Aorta (tissue), 5 donors: ENCODE measurements at regions not wholly inside any gene's neighbourhood (a gene's known extent, or its start where the extent isn't known, plus 50 kb on each side); places are given as distances from the start of the nearest gene placed in this dataset.

Experiments
- ATAC-seq: fragments of 200-7000 bp; cut with Tn5 transposase; one replicate; pipeline ENCODE4 v1.9.1; 2022; ENCODE audit warnings: moderate library complexity; ENCODE audit not compliant: low FRiP score
- DNase-seq, 2 donors: peaks; one replicate each; pipeline ENCODE4 v3.0.0-alpha.2; 2020
- H3K27ac ChIP-seq, 2 donors: one replicate each; pipeline ENCODE4 v1.5.1; 2013; ENCODE audit warnings: low read length in 2 of 2, mild to moderate bottlenecking in 2 of 2, moderate library complexity in 2 of 2, control low read depth in 1 of 2, inconsistent platforms in 1 of 2, low read depth in 1 of 2
- H3K27me3 ChIP-seq, 2 donors: one replicate each; pipeline ENCODE4 v1.6.1; 2013; ENCODE audit warnings: control low read depth in 1 of 2, low read length in 1 of 2, mild to moderate bottlenecking in 1 of 2, moderate library complexity in 1 of 2; ENCODE audit not compliant: insufficient read depth in 2 of 2, control insufficient read depth in 1 of 2
- H3K36me3 ChIP-seq, 2 donors: one replicate each; pipeline ENCODE4 v1.6.1; 2013; ENCODE audit warnings: control low read depth in 1 of 2, low read length in 1 of 2, mild to moderate bottlenecking in 1 of 2; ENCODE audit not compliant: insufficient read depth in 2 of 2, control insufficient read depth in 1 of 2
- H3K4me1 ChIP-seq, 2 donors: one replicate each; pipeline ENCODE4 v1.6.1; 2013; ENCODE audit warnings: low read length in 2 of 2, control low read depth in 1 of 2, mild to moderate bottlenecking in 1 of 2, moderate library complexity in 1 of 2; ENCODE audit not compliant: insufficient read depth in 2 of 2, control insufficient read depth in 1 of 2
- H3K4me3 ChIP-seq, 2 donors: one replicate each; pipeline ENCODE4 v1.5.1; 2013; ENCODE audit warnings: low read length in 2 of 2, control low read depth in 1 of 2, mild to moderate bottlenecking in 1 of 2
- H3K9me3 ChIP-seq: one replicate; pipeline ENCODE4 v1.6.1; 2013; ENCODE audit warnings: mild to moderate bottlenecking, low read length; ENCODE audit not compliant: control insufficient read depth
- WGBS, 2 donors: extraction: QIAGEN DNeasy Blood & Tissue Kit; methylation state at CpG; one replicate each; pipeline ENCODE4 v1.1.7; 2013; 5-methylcytosine and 5-hydroxymethylcytosine counted together
- intact Hi-C, 2 donors: fragments of 100-400 bp; cut with DNase I; formaldehyde crosslinking; loops; one replicate each; pipeline versions ENCODE4 v1.14.2 to v1.15.0; 2022
- donor health status: healthy with polysubstance abuse.
- donor health status: Bipolar disorder and iron deficiency.
- donor health status: DM: no; HTN: no; CAD: no.
- donor health status: DM: no; HTN: no; CAD: no.
- donor health status: DM: yes; HTN: yes; CAD: no.

- peaks cover 0 to 2% of the 10 kb centered on the region in 2 donors for H3K27me3 ChIP-seq
- H3K27ac ChIP-seq: no peak overlapping the region
- H3K4me1 ChIP-seq: no peaks in the 10 kb centered on the region
- no peaks in the 10 kb centered on the region for H3K36me3 ChIP-seq
- intact Hi-C loops: no loop called here
- DNase-seq (no peak), ATAC-seq (no peak)
- WGBS, 2 donors: 81 to 87% methylated on average over 9 of the region's 9 CpGs
- peaks cover 6% of the 10 kb centered on the region for H3K9me3 ChIP-seq
- H3K4me3 ChIP-seq: no peak overlapping the region
These were observed 83.1 kb upstream of the CPLX2 start for GRCh38 chr5:175788155-175788787.

- H3K9me3 ChIP-seq: peaks cover 1% of the 10 kb centered on the region
- no peaks in the 10 kb centered on the region for H3K27me3 ChIP-seq
- no peaks in the 10 kb centered on the region for H3K36me3 ChIP-seq
- no peak overlapping the region for H3K27ac ChIP-seq
- no peaks in the 10 kb centered on the region for H3K4me1 ChIP-seq
- DNase-seq (no peak), ATAC-seq (no peak)
- H3K4me3 ChIP-seq: no peak overlapping the region
- intact Hi-C loops: no loop called here
These were observed 81.7 kb upstream of the CPLX2 start for GRCh38 chr5:175789670-175790069.

- intact Hi-C loops: no loop called here
These were observed 80.6 kb upstream of the CPLX2 start for GRCh38 chr5:175790796-175791195.

GRCh38 chr5:175795959-175796358 lies 75.4 kb upstream of the CPLX2 start:
- H3K4me3 ChIP-seq: no peak overlapping the region
- 57 to 58% methylated on average over 3 of the region's 3 CpGs for WGBS, 2 donors
- H3K4me1 ChIP-seq: no peaks in the 10 kb centered on the region
- DNase-seq: no peak
- H3K27ac ChIP-seq: no peak overlapping the region
- H3K9me3 ChIP-seq: peaks cover 1% of the 10 kb centered on the region
- intact Hi-C loops: loop anchor here in 1 of 2 donors (5.0 kb wide), 1 partner anchor 76 kb away; the partner anchor contains the start of gene CPLX2
- H3K27me3 ChIP-seq: no peaks in the 10 kb centered on the region
- H3K36me3 ChIP-seq: no peaks in the 10 kb centered on the region
- no peak for ATAC-seq

More at GRCh38 chr5:175790796-175791195, 80.6 kb upstream of the CPLX2 start:
- 49 to 53% methylated on average over 4 of the region's 4 CpGs for WGBS, 2 donors
- no peak overlapping the region for H3K27ac ChIP-seq
- H3K9me3 ChIP-seq: peaks cover 1% of the 10 kb centered on the region
- no peaks in the 10 kb centered on the region for H3K36me3 ChIP-seq
- no peaks in the 10 kb centered on the region for H3K4me1 ChIP-seq
- H3K27me3 ChIP-seq: no peaks in the 10 kb centered on the region
- H3K4me3 ChIP-seq: no peak overlapping the region
- DNase-seq (no peak), ATAC-seq (no peak)

- Histone ChIP-seq H3K4me1 (no peaks in the 10 kb centered on the region), H3K27me3 (no peaks in the 10 kb centered on the region), H3K36me3 (no peaks in the 10 kb centered on the region), H3K9me3 (peaks cover under 1% of the 10 kb centered on the region), H3K4me3 (no peak overlapping the region), H3K27ac (no peak overlapping the region)
- ATAC-seq: peak; percentile 92
- WGBS, 2 donors: 1 to 2% methylated on average over 96 to 108 of the region's 108 CpGs
- DNase-seq: peak; percentile 86 to 94
- intact Hi-C loops: loop anchor here in 1 of 2 donors (5.0 kb wide), 1 partner anchor 75 kb away; the partner anchor contains the start of gene CPLX2
These were observed 74.6 kb upstream of the CPLX2 start for GRCh38 chr5:175796536-175797499.

GRCh38 chr5:175797521-175798038 lies 73.8 kb upstream of the CPLX2 start:
- intact Hi-C loops: loop anchor here in 1 of 2 donors (5.0 kb wide), 1 partner anchor 75 kb away; the partner anchor contains the start of gene CPLX2
- 0 to 1% methylated on average over 26 to 27 of the region's 27 CpGs for WGBS, 2 donors
- Histone ChIP-seq H3K27me3 (no peaks in the 10 kb centered on the region), H3K36me3 (no peaks in the 10 kb centered on the region), H3K4me3 (no peak overlapping the region), H3K9me3 (no peaks in the 10 kb centered on the region), H3K4me1 (no peaks in the 10 kb centered on the region), H3K27ac (no peak overlapping the region)
- DNase-seq (no peak), ATAC-seq (no peak)

GRCh38 chr5:175798626-175799025 lies 72.8 kb upstream of the CPLX2 start:
- Histone ChIP-seq H3K27me3 (no peaks in the 10 kb centered on the region), H3K9me3 (no peaks in the 10 kb centered on the region), H3K36me3 (no peaks in the 10 kb centered on the region), H3K4me3 (no peak overlapping the region), H3K27ac (no peak overlapping the region), H3K4me1 (no peaks in the 10 kb centered on the region)
- WGBS, 2 donors: 91 to 94% methylated on average over 2 of the region's 2 CpGs
- intact Hi-C loops: loop anchor here in 1 of 2 donors (5.0 kb wide), 1 partner anchor 74 kb away; the partner anchor contains the start of gene CPLX2
- DNase-seq (no peak), ATAC-seq (no peak)

- WGBS, 2 donors: 43 to 51% methylated on average over 5 of the region's 5 CpGs
- Histone ChIP-seq H3K27me3 (no peaks in the 10 kb centered on the region), H3K9me3 (no peaks in the 10 kb centered on the region), H3K4me1 (no peaks in the 10 kb centered on the region), H3K36me3 (no peaks in the 10 kb centered on the region), H3K4me3 (no peak overlapping the region), H3K27ac (no peak overlapping the region)
- no peak for ATAC-seq
- intact Hi-C loops: no loop called here
- no peak for DNase-seq
These were observed 70.7 kb upstream of the CPLX2 start for GRCh38 chr5:175800656-175801081.
